H9 (cell line): ENCODE measurements at regions not wholly inside any gene's neighbourhood (a gene's known extent, or its start where the extent isn't known, plus 50 kb on each side); places are given as distances from the start of the nearest gene placed in this dataset.

Experiments
- DNase-seq: peaks from one replicate; pipeline ENCODE4 v3.0.0-alpha.2; 2017
- H2AFZ ChIP-seq: one replicate; pipeline ENCODE4 v1.6.1; 2013; ENCODE audit warnings: mild to moderate bottlenecking, low read length, control low read depth, moderate library complexity
- H2AK5ac ChIP-seq: 2 replicates; pipeline ENCODE4 v1.6.1; 2013; ENCODE audit warnings: low read length, control low read depth, mixed read lengths; ENCODE audit not compliant: insufficient read length
- H2BK120ac ChIP-seq: one replicate; pipeline ENCODE4 v1.6.1; 2013; ENCODE audit warnings: low read depth, mild to moderate bottlenecking, low read length, control low read depth, inconsistent platforms; ENCODE audit not compliant: poor library complexity, severe bottlenecking
- H2BK12ac ChIP-seq: 2 replicates; pipeline ENCODE4 v1.6.1; 2013; ENCODE audit warnings: low read length, control low read depth, mixed read lengths, low read depth; ENCODE audit not compliant: insufficient read length
- H2BK15ac ChIP-seq: 2 replicates; pipeline ENCODE4 v1.6.1; 2013; ENCODE audit warnings: low read depth, low read length, control low read depth
- H2BK20ac ChIP-seq: one replicate; pipeline ENCODE4 v1.6.1; 2013; ENCODE audit warnings: low read depth, mild to moderate bottlenecking, low read length, control low read depth, inconsistent platforms; ENCODE audit not compliant: poor library complexity, severe bottlenecking
- H2BK5ac ChIP-seq: 2 replicates; pipeline ENCODE4 v1.6.1; 2013; ENCODE audit warnings: low read length, control low read depth, mixed read lengths; ENCODE audit not compliant: insufficient read length
- H3K14ac ChIP-seq: 2 replicates; pipeline ENCODE4 v1.6.1; 2013; ENCODE audit warnings: low read length, control low read depth; ENCODE audit not compliant: insufficient read depth
- H3K18ac ChIP-seq: 2 replicates; pipeline ENCODE4 v1.6.1; 2013; ENCODE audit warnings: low read depth, mild to moderate bottlenecking, mixed read lengths, low read length, control low read depth; ENCODE audit not compliant: insufficient read length
- H3K23ac ChIP-seq: 2 replicates; pipeline ENCODE4 v1.6.1; 2013; ENCODE audit warnings: low read length, control low read depth, mixed read lengths, low read depth; ENCODE audit not compliant: insufficient read length
- H3K23me2 ChIP-seq: 2 replicates; pipeline ENCODE4 v1.6.1; 2013; ENCODE audit warnings: low read depth, mild to moderate bottlenecking, mixed read lengths, low read length, control low read depth; ENCODE audit not compliant: insufficient read length, poor library complexity, severe bottlenecking
- H3K27ac ChIP-seq: 2 replicates; pipeline ENCODE4 v1.5.1; 2013; ENCODE audit warnings: low read length, control low read depth, mixed read lengths, low read depth; ENCODE audit not compliant: insufficient read length
- H3K27me3 ChIP-seq: 2 replicates; pipeline ENCODE4 v1.6.1; 2013; ENCODE audit warnings: low read length, control low read depth, inconsistent platforms; ENCODE audit not compliant: insufficient read depth
- H3K4ac ChIP-seq: 2 replicates; pipeline ENCODE4 v1.6.1; 2013; ENCODE audit warnings: low read depth, mild to moderate bottlenecking, control low read depth, inconsistent platforms, low read length, moderate library complexity
- H3K4me1 ChIP-seq: 2 replicates; pipeline ENCODE4 v1.6.1; 2013; ENCODE audit warnings: low read length, control low read depth, inconsistent platforms; ENCODE audit not compliant: insufficient read depth
- H3K4me2 ChIP-seq: 2 replicates; pipeline ENCODE4 v1.6.1; 2013; ENCODE audit warnings: low read length, control low read depth, mixed read lengths; ENCODE audit not compliant: insufficient read length, insufficient read depth
- H3K56ac ChIP-seq: 2 replicates; pipeline ENCODE4 v1.6.1; 2013; ENCODE audit warnings: low read depth, mild to moderate bottlenecking, mixed read lengths, low read length, control low read depth; ENCODE audit not compliant: insufficient read length
- H3K79me1 ChIP-seq: 2 replicates; pipeline ENCODE4 v1.6.1; 2013; ENCODE audit warnings: low read depth, mild to moderate bottlenecking, moderate library complexity, low read length, control low read depth, inconsistent platforms; ENCODE audit not compliant: insufficient read depth, poor library complexity, severe bottlenecking
- H3K79me2 ChIP-seq: 2 replicates; pipeline ENCODE4 v1.6.1; 2013; ENCODE audit warnings: low read length, control low read depth, inconsistent platforms; ENCODE audit not compliant: insufficient read depth
- H3K9ac ChIP-seq: 2 replicates; pipeline ENCODE4 v1.6.1; 2013; ENCODE audit warnings: low read length, control low read depth, mixed read lengths; ENCODE audit not compliant: insufficient read length; ENCODE audit errors: extremely low read depth
- H3K9me3 ChIP-seq: one replicate; pipeline ENCODE4 v1.6.1; 2013; ENCODE audit warnings: low read depth, low read length, inconsistent platforms; ENCODE audit not compliant: control insufficient read depth
- H3T11ph ChIP-seq: one replicate; pipeline ENCODE4 v1.6.1; 2013; ENCODE audit warnings: mild to moderate bottlenecking, low read length, control low read depth, inconsistent platforms
- H4K20me1 ChIP-seq: one replicate; pipeline ENCODE4 v1.6.1; 2013; ENCODE audit not compliant: control insufficient read depth, insufficient read length, insufficient read depth
- H4K5ac ChIP-seq: 2 replicates; pipeline ENCODE4 v1.6.1; 2013; ENCODE audit warnings: low read depth, mild to moderate bottlenecking, mixed read lengths, low read length, control low read depth; ENCODE audit not compliant: insufficient read length
- H4K8ac ChIP-seq: replicated peaks from 2 replicates; pipeline ENCODE4 v1.6.1; 2013; ENCODE audit warnings: low read length, control low read depth, mixed read lengths, low read depth; ENCODE audit not compliant: insufficient read length
- H4K91ac ChIP-seq: 2 replicates; pipeline ENCODE4 v1.6.1; 2013; ENCODE audit warnings: low read depth, mild to moderate bottlenecking, moderate library complexity, mixed read lengths, low read length, control low read depth; ENCODE audit not compliant: insufficient read length
- H3K27ac Mint-ChIP-seq, 3 experiments: 2 replicates in 2 of 3; 3 replicates in 1 of 3; pipeline ENCODE4 v1.8.0; 2020 to 2021; ENCODE audit warnings: mixed read lengths in 3 of 3, mild to moderate bottlenecking in 1 of 3, moderate library complexity in 1 of 3
- H3K27me3 Mint-ChIP-seq: 2 replicates; pipeline ENCODE4 v1.8.0; 2021; ENCODE audit warnings: low read depth, mild to moderate bottlenecking, moderate library complexity, mixed read lengths
- H3K36me3 Mint-ChIP-seq, 3 experiments: 2 replicates in 2 of 3; 3 replicates in 1 of 3; pipeline ENCODE4 v1.8.0; 2020 to 2021; ENCODE audit warnings: low read depth in 3 of 3, mixed read lengths in 3 of 3; ENCODE audit not compliant: insufficient read depth in 1 of 3
- H3K4me1 Mint-ChIP-seq, 2 experiments: 2 replicates each; pipeline ENCODE4 v1.8.0; 2020; ENCODE audit warnings: mixed read lengths in 2 of 2
- H3K4me3 Mint-ChIP-seq, 2 experiments: 2 replicates in 1 of 2; 3 replicates in 1 of 2; pipeline ENCODE4 v1.8.0; 2020 to 2021; ENCODE audit warnings: mild to moderate bottlenecking in 2 of 2, mixed read lengths in 2 of 2, moderate library complexity in 1 of 2
- H3K9me3 Mint-ChIP-seq, 2 experiments: 2 replicates in 1 of 2; 3 replicates in 1 of 2; pipeline ENCODE4 v1.8.0; 2020; ENCODE audit warnings: mild to moderate bottlenecking in 2 of 2, mixed read lengths in 2 of 2, moderate library complexity in 1 of 2
- WGBS: extraction: QIAGEN DNeasy Blood & Tissue Kit; methylation state at CpG from one replicate; pipeline ENCODE4 v1.1.7; 2013; ENCODE audit warnings: missing lambda C conversion rate, low lambda C conversion rate, mixed read lengths; ENCODE audit not compliant: insufficient read length; ENCODE audit errors: extremely low coverage; 5-methylcytosine and 5-hydroxymethylcytosine counted together
- TF ChIP-seq, protein P1 (sequence below): fragments of 200-600 bp; sonication (generic); conservative IDR thresholded peaks from 3 replicates; pipeline ENCODE4 v1.8.0; 2021; ENCODE audit warnings: antibody characterized with exemption, mild to moderate bottlenecking

DNA sequence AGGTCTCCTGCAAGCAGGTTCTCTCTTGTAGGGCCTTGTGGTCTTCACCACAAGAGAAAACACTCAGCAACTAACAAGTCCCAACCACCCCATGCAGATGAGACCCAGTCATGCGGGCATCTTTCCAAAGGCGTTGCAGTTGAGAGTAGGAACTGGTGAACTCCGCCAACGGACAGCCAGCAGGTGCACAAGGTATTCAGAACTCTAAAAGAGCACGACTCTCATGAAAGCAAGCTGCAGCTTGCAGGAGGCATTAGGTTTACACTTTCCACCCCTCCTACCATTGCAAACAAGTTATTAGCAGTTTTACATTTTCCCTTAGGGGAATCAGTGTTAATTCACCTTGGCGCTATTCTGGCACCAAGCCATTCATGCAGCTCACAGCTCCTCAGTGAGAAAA lies 173.4 kb upstream of the KIT start:
- H3K4ac ChIP-seq: no peak overlapping the region
- peaks cover 0 to 5% (median 0%) of the 10 kb centered on the region in 3 experiments; a peak in 2 of 7 replicates for H3K36me3 Mint-ChIP-seq
- H3K9ac ChIP-seq: no peak overlapping the region
- H3K4me1 ChIP-seq: no peaks in the 10 kb centered on the region
- H2BK12ac ChIP-seq: no peak overlapping the region
- TF ChIP-seq, protein P1, sequence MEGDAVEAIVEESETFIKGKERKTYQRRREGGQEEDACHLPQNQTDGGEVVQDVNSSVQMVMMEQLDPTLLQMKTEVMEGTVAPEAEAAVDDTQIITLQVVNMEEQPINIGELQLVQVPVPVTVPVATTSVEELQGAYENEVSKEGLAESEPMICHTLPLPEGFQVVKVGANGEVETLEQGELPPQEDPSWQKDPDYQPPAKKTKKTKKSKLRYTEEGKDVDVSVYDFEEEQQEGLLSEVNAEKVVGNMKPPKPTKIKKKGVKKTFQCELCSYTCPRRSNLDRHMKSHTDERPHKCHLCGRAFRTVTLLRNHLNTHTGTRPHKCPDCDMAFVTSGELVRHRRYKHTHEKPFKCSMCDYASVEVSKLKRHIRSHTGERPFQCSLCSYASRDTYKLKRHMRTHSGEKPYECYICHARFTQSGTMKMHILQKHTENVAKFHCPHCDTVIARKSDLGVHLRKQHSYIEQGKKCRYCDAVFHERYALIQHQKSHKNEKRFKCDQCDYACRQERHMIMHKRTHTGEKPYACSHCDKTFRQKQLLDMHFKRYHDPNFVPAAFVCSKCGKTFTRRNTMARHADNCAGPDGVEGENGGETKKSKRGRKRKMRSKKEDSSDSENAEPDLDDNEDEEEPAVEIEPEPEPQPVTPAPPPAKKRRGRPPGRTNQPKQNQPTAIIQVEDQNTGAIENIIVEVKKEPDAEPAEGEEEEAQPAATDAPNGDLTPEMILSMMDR: no peak
- H3K27ac ChIP-seq: no peak overlapping the region
- peaks cover 2% of the 10 kb centered on the region; the same call in 1 of the 2 replicates for H3K27me3 Mint-ChIP-seq
- no peak overlapping the region for H2AFZ ChIP-seq
- no peak overlapping the region for H4K8ac ChIP-seq
- no peak overlapping the region for H3K56ac ChIP-seq
- no peak overlapping the region for H2BK15ac ChIP-seq
- no peak overlapping the region for H4K91ac ChIP-seq
- no peaks in the 10 kb centered on the region for H4K20me1 ChIP-seq
- no peak overlapping the region for H2AK5ac ChIP-seq
- H3K9me3 ChIP-seq: no peaks in the 10 kb centered on the region
- no peak overlapping the region for H3K4me3 Mint-ChIP-seq
- no CpG with 5 or more reads among the region's 6 CpGs for WGBS
- no peak overlapping the region for H2BK5ac ChIP-seq
- no peak overlapping the region for H3K14ac ChIP-seq
- no peak overlapping the region for H3K23ac ChIP-seq
- H3K18ac ChIP-seq: no peak overlapping the region
- H3K9me3 Mint-ChIP-seq: peaks cover 0 to 5% of the 10 kb centered on the region in 2 experiments; a peak in 2 of 5 replicates
- H2BK120ac ChIP-seq: no peak overlapping the region
- H3K4me1 Mint-ChIP-seq: no peaks in the 10 kb centered on the region
- no peak for DNase-seq
- H3K79me1 ChIP-seq: no peaks in the 10 kb centered on the region
- H3K27me3 ChIP-seq: no peaks in the 10 kb centered on the region
- H3K27ac Mint-ChIP-seq: no peak overlapping the region
- no peaks in the 10 kb centered on the region for H3K23me2 ChIP-seq
- H3K79me2 ChIP-seq: no peaks in the 10 kb centered on the region
- H2BK20ac ChIP-seq: no peak overlapping the region
- no peak overlapping the region for H3T11ph ChIP-seq
- H3K4me2 ChIP-seq: no peak overlapping the region
- H4K5ac ChIP-seq: no peak overlapping the region
